Ovary (tissue), 3 donors: ENCODE measurements at regions not wholly inside any gene's neighbourhood (a gene's known extent, or its start where the extent isn't known, plus 50 kb on each side); places are given as distances from the start of the nearest gene placed in this dataset.

ENCODE experiments used
- POLR2A ChIP-seq: fragments of 450-650 bp; IDR thresholded peaks from one replicate; pipeline ENCODE4 v1.6.1; 2017; ENCODE audit warnings: antibody characterized with exemption, mild to moderate bottlenecking, moderate library complexity
- TF ChIP-seq, protein P1 (sequence below), 3 donors: fragments of 450-650 bp in 2 of 3; fragments of 200-600 bp in 1 of 3; IDR thresholded peaks; one replicate each; pipeline versions ENCODE4 v1.5.1 to v1.8.0; 2016 to 2022; ENCODE audit warnings: antibody characterized with exemption in 3 of 3, mild to moderate bottlenecking in 1 of 3
- donor health status: DM: no; HTN: no; CAD: no.

DNA sequence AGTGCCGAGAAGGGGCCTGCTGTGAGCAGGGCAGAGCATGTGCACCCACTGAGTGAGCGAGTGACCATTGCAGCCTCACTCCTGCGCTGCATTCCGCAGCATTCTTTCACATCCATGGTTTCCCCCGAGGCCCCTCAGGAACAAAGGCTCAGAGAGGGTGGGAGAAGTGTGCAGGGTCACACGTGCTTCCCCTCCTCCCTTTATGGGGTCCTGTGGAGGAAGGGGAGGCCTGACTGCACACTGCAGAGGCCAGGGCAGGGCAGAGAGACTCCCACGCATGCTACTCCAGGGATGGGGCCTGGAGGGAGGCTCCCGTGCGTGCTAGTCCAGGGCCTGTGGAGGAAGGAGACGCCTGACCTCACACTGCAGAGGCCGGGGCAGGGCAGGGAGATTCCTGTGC is 63.2 kb downstream of the DIO3 start:
- TF ChIP-seq POLR2A, result no peak
- TF ChIP-seq, protein P1, sequence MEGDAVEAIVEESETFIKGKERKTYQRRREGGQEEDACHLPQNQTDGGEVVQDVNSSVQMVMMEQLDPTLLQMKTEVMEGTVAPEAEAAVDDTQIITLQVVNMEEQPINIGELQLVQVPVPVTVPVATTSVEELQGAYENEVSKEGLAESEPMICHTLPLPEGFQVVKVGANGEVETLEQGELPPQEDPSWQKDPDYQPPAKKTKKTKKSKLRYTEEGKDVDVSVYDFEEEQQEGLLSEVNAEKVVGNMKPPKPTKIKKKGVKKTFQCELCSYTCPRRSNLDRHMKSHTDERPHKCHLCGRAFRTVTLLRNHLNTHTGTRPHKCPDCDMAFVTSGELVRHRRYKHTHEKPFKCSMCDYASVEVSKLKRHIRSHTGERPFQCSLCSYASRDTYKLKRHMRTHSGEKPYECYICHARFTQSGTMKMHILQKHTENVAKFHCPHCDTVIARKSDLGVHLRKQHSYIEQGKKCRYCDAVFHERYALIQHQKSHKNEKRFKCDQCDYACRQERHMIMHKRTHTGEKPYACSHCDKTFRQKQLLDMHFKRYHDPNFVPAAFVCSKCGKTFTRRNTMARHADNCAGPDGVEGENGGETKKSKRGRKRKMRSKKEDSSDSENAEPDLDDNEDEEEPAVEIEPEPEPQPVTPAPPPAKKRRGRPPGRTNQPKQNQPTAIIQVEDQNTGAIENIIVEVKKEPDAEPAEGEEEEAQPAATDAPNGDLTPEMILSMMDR (IDR thresholded peaks at IDR 0.05), result no peak
